HG02588 (cell line): ENCODE measurements at regions not wholly inside any gene's neighbourhood (a gene's known extent, or its start where the extent isn't known, plus 50 kb on each side); places are given as distances from the start of the nearest gene placed in this dataset.
"Not testable (repeated sequence)": the region's sequence is repeated elsewhere in the genome, so short reads cannot be mapped to it uniquely, and the experiment has no call there.

ENCODE experiments used
- ATAC-seq: cut with Tn5 transposase; IDR thresholded peaks from one replicate; pipeline ENCODE4 v1.9.1; 2021; ENCODE audit warnings: mild to moderate bottlenecking, moderate library complexity; ENCODE audit not compliant: unreplicated experiment

DNA sequence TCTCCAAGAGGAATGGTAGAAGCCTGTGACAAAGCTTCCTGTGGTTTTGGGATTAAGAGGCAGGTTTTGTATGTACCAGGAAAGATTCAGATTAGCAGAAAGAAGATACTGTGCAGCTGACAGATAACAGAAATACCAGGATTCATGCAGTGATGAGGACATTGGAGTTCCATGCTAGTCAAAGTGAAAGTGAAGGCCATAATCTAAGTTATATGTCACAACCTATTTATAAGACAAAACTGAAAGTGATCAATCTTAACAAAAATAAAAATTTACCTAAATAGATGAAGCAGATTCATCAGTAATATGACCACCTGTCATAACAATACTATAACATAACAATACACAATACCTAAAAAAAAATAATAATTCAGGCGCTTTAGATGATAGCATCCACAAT, 1305.2 kb upstream of the PCDH9 start:
- peak; percentile 67 for ATAC-seq

DNA sequence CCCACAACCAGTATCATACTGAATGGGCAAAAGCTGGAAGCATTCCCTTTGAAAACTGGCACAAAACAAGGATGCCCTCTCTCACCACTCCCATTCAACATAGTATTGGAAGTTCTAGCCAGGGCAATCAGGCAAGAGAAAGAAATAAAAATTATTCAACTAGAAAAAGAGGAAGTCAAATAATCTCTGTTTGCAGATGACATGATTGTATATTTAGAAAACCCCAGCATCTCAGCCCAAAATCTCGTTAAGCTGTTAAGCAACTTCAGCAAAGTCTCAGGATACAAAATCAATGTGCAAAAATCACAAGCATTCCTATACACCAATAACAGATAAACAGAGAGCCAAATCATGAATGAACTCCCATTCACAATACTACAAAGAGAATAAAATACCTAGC, 1297.0 kb upstream of the PCDH9 start:
- not testable (repeated sequence) for ATAC-seq

DNA sequence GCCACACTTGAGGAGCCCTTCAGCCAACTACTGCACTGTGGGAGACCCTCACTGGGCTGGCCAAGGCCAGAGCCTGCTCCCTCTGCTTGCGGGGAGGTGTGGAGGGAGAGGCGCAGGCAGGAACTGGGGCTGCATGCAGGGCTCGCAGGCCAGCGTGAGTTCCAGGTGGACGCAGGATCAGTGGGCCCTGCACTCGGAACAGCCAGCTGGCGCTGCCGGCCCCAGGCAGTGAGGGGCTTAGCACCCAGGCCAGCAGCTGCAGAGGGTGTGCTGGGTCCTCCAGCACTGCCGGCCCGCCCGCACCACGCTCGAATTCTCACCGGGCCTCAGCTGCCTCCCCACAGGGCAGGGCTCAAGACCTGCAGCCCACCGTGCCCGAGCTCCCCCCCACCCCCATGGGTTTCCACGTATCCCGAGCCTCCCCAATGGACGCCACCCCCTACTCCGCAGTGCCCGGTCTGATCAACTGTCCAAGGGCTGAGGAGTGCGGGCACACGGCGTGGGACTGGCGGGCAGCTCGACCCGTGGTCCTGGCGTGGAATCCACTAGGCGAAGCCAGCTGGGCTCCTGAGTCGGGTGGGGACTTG, 1293.8 kb upstream of the PCDH9 start:
- ATAC-seq: no peak

DNA sequence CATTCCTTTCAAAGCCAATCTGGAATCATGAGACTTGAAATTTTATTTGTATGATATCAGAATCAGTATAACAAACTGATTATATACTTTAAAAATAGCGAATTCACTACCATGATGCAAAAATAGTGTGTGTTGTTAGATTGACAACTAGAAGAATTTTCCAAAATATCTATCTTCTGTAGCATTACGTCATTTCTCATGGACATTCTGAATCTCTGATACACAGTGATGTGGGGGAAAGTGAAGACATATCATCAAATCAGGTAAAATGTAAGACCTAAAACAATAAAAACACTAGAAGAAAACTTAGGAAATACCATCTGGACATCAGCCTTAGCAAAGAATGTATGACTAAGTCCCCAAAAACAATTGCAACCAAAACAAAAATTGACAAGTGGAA, 1292.0 kb upstream of the PCDH9 start:
- no peak for ATAC-seq

DNA sequence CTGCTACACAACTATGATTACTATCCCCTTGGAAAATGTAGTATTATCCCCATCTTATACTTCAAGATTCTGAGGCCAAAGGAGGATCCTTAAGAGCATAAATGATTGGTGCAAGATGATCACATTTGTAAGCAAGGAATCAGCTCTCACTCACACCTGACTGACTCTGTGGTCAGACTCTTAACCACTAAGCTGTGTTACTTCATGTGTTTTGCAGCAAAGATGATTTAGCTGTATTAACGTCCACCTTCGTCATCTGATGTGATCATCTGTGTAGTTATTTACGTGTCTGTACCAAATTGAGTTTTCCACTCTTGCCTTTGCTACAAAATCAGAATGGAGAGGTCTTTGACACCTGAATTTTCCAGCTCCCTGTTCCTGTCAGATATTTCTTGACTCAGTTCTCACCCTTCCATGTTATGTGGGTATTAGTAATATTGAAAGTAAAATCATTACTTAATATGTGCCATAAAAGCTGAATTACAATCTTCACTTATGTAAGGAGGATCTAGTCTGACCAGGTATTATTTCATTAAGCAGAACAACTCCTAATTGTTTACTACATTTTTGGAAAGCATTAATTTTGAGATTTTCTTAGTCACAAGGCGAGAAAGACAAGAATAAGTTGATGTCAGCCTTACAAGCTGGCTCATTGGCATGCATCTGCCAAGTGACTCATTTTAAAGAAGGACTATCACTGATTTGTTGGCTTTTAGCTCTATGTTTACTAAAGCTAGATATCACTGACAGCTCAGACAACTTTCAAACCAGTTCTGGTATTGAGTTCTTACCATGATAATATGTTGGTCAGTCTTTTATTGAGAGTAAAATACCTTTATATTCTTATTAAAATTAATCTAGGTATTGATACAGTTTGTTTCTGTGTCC, 1279.8 kb upstream of the PCDH9 start:
- no peak for ATAC-seq

DNA sequence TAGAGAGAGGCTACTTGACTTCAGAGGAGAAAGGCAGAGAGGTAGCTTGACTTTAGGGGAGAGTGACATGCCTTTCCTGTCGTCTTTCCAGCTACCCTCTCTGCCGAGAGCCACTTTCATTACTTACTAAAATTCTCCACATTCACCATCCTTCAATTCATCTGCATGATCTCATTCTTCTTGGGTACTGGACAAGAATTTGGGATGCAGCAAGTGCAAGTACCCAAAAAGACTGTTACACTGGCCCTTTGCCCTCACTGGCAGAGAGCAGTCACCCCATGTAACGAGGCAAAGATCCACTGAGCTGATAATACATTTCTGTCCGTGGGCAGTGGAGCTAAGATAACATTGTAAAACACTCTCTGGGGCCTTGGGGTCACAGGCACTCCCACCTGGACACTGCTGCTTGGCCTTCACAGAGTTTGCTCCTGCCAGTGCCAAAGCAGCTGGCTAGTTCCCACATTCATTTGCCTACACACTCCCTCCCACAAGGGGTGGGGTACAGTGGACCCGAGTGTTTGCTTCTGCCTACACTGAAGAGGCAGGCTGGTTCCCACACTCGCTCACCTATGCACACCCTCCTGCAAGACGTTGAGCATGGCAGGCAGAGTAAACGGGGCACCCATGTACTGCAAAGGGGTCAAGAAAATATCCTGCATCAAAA, 1276.9 kb upstream of the PCDH9 start:
- no peak for ATAC-seq

DNA sequence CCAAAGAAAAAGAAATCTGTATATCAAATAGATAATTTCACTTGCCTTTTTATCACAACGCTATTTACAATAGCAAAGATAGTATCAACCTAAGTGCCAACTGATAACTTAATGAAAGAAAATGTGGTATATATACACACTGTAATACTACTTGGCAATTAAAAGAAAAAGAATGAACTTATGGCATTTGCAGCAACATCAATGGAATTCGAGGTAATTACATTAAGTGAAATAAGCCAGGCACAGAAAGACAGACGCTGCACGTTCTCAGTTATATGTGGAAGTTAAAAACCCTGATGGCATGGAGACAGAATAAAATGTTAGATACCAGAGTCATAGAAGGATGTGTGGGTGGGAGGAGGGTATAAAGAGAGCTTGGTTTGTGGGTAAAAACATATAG, 1260.5 kb upstream of the PCDH9 start:
- no peak for ATAC-seq

DNA sequence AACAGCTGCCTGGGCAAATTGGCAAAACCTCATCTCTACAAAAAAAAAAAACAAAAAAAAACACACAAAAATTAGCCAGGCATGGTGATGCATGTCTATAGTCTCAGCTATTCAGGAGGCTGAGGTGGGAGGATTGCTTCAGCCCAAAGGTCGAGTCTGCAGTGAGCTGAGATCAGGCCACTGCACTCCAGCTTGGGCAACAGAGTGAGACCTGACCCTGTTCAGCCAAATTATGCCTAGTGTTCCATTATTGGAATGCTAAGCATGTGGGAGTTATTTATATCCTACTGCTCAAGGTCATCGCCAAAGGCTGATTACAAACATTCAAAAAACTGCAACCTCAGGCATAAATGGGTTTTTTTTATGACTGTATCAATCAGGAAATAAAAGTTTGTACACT, 1251.0 kb upstream of the PCDH9 start:
- ATAC-seq: no peak

DNA sequence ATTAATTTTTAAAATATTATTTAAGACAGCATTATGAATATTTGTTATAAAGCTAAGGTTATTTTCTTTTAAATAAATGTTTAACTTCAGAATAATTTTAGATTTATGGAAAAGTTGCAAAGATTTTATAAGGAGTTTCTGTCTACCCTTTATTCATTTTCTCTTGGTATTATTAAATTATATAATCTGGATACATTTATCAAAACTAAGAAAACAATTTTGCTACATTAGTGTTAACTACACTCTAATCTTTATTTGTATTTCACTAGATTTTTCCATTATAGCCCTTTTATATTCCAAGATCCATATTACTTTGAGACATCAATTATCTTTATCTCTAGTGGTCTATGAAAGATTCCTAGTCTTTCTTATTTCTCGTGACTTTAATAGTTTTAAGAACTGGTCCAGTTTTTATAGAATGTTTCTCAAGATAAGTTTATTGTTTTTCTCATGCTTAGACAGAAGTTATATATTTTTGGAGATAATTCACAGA, 1243.7 kb upstream of the PCDH9 start:
- ATAC-seq: no peak

DNA sequence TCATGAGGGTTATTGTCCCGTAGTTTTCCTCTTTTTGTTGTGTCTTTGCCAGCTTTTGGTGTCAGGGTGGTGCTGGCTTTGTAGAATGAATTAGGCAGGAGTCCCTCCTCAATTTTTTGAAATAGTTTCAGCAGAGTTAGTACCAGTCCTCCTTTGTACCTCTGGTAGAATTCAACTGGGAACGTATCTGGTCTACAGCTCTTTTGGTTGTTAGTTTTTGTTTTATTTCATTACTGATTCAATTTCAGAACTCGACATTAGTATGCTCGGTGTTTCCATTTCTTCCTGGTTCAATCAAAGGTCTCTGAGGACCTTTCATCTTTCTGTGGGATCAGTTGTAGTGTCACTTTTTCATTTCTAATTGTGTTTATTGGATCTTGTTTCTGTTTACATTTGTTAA, 1237.0 kb upstream of the PCDH9 start:
- ATAC-seq: no peak

DNA sequence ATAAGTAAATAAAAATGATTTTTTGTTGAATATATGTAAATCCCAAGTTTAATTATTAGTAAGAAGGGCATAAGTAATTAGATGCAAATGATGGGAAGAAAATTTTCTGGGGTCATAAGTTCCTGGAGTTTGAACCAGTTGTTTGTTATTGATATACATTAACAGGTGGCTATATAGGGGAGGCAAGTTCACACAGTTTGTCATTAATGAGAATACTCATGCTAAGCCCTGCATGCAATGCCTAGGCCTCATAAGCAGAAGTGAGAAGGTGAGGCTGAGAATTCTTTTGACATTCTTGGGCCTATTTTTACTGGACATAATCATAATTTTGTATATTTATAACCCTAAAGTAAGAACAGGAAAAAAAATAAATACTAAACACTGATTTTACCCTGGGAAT, 1210.7 kb upstream of the PCDH9 start:
- ATAC-seq: peak; percentile 57

DNA sequence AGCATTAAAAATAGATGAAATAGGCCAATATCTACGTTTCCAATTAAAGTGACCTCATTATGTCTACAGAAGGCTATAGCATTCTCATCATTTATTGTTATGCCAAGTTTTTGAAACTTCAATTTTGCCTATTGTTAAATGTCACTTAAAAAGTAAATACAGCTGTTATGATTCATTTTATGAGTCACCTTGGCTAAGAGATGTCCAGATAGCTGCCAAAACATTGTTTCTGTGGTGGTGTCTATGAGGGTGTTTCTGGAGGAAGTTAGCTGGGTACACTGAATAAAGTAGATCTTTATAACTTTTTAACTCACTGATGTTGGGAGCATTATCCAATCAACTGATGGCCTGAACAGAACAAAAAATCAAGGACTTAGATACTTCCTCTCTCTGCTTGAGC, 1209.7 kb upstream of the PCDH9 start:
- no peak for ATAC-seq

DNA sequence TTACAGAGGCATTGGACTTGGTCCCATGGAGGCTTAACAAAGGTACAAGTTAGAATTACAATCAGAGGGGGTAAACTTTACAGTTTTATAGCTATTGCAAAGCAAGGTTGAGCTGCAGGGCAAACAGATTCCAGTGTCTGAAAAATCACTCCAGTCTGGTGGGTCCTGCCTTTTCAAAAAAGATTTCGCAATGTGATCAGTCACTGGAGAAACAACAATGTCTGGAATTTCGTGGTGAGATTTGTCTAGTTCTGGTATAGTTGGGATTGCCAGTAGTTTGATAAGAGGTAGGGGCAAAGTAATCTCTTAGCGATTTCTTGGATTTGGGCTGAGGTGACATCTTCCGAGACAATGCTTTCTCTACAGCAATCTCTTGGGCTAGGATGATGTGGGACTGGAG, 1198.2 kb upstream of the PCDH9 start:
- no peak for ATAC-seq

DNA sequence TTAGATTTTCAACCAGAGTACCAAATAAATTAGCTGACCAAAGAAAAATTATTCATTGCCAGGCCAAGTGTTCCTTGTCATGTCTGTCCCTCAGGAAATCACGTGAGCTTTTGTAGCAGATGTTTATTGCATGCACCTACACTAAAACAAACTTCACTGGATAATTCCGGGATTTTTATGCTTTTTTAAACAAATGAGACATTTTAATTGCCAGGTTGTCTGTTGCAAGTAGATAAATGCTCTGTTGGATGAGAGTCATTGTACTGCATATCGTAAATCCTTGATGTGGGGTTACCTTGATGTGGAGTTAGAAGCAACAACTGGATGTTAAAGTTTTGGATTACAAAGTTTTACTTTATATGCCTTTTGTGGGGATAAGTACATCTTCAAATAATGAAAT, 1187.7 kb upstream of the PCDH9 start:
- ATAC-seq: no peak

DNA sequence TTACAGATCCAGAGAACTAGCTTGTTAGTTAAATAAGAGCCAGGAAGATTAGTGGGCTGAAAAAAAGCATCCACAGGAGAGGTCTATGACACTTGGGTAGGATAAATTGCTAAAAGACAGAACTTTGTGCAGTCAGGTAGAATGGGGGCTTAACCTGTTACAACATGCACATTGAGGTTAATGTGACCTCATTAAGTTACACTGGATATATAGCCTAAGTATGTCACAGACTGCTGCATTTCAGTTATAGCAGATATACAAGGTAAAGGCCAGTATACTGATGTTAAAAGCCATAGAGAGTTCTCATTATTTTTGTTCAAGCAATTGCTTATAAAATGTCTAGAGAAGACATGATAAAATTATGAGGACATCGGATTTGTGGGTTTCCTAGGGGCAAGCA, 1179.9 kb upstream of the PCDH9 start:
- ATAC-seq: no peak

DNA sequence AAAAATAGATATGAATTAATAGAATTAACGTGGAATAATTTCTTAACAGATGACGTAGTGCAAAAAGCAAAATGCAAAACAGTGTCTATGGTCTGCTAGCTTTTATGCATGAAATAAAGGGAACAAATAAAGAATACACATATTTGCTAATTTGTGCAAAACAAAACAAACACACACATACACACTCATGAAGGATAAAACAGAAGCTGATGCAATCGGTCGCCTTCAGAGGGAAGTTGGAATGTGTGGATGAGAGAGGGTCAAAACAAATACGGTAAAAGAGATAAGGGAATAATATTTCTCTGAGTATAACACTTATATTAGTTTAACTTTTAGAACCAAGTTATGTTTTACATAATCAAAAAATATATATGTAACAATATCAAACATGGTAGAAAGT, 1160.9 kb upstream of the PCDH9 start:
- ATAC-seq: no peak

DNA sequence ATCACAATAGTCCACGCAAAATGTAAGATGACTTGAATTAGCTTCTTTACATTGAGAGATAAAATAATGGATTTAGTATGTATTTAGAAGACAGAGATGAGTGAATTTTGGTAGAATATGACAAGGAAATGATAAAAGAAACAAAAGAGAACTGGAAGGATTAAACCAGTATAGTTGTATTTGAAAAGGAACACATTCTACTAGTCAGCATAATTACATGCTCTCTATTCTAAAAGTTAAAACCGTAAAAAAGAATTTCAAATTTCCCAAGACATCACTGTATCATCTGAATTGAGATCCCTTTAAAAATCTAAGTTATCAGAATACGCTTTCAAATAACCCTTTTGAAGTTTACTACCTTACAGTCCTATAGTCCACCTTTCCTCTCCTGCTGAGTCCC, 1156.7 kb upstream of the PCDH9 start:
- ATAC-seq: no peak

DNA sequence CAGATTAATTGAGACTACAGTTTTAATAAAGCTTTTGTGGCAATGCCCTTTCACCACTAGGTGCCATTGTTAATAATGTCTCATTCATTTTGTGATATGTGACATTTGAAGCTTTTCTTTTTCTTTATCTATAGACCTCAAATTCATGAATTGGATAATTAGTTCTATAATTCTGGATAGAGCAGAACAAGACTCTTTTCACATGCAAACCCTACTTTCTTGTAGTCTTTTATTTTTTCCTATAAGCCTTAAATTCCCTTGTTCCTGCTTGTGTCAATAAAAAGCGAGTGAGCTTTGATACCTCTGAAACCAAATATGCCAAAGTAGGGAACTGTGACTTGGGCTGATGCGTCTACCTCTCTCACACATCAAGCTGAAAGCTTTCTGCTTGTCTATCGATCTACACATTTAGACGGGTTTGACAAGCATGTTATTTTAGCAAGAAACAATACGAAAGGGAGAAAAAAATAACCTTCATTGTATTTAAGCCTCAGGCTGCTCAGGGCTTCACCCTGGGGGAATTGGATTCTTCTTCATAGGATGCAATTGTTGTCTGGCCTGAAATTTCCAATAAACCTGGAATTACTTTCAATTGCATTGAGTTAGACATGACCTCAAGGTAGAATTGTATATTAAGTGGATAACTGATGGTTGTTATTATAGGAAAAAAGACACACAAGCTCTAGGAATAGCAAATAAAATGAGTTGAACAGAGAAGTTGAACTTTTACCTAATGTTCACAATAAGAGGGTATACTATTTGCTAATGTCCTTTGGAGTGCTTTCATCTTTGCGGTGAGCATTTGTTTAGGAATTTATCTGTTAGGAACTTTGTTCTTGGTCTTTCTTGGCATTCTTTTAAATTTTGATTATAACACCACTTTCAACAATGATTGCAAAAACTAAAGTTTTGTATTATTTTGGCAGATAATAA, 1150.2 kb upstream of the PCDH9 start:
- ATAC-seq: no peak

DNA sequence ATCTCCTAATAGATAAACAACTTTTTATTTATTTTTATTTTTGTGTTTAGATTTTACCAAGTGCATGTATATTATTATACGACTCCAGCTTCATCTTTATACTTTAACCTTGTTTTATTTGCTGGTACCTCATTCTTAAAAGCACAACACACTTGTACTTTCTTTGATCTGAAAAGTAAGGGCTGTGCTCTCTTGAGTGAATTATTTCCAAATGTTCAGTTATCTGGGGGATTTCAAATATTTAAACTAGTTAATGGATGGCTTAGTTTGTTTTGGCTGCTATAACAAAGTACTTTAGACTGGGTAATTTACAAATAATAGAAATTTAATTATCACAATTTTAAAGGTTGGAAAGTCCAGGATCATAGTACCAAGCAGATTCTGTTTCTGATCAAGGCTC, 1148.2 kb upstream of the PCDH9 start:
- no peak for ATAC-seq

DNA sequence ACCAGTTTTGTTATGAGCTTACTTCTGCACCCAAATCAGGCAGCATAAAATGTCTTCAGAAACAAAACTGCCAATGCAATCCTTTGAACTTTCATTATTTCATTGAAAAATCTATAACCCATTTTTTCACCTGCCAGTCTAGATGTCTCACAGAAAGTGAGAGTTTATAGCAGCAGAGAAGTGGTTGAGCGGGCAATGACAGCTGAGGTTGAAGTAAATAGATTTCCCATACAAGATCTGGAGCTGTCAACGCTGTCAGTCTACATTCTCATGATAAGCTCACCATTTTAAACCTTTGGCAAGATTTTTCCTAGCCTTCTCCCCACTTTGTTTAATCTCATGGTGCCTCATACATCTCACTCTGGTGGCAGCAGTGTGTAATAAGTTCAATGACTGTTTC, 1144.9 kb upstream of the PCDH9 start:
- ATAC-seq: no peak

DNA sequence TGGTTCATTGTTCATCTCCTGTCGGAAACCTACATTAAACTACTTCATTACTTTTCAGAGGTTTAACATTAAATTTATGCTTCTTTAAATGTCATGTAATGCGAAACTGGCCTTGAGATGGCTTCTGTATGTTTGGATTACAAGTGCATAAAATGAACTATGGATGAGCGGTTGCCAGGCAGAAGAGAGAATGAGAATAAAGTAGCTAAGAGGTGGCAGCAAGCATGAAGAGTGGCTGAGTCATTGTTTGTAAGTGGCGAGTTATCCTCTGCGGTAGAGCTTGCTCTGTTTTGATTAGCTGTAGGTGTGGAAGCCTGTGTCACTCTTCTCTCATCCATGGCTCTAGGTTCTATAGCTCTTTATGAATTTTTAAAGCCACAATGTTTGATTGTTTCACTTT, 1139.6 kb upstream of the PCDH9 start:
- no peak for ATAC-seq
